CD14-positive monocyte (primary cell): ENCODE measurements at regions not wholly inside any gene's neighbourhood (a gene's known extent, or its start where the extent isn't known, plus 50 kb on each side); places are given as distances from the start of the nearest gene placed in this dataset.

ENCODE experiments used
- DNase-seq, 3 donors: peaks; one replicate each; pipeline ENCODE4 v3.0.0-alpha.2; 2011 to 2022
- H2AFZ ChIP-seq: 2 replicates; pipeline ENCODE4 v1.6.0; 2012; ENCODE audit warnings: mild to moderate bottlenecking, low read depth, low read length, inconsistent platforms; ENCODE audit not compliant: insufficient read depth, poor library complexity, severe bottlenecking
- H3K27ac ChIP-seq, 2 donors: 1 replicate in 1 of 2; 2 replicates in 1 of 2; pipeline ENCODE4 v1.5.1; 2012 to 2013; ENCODE audit warnings: low read length in 2 of 2, control low read depth in 1 of 2, inconsistent platforms in 1 of 2, low read depth in 1 of 2, mild to moderate bottlenecking in 1 of 2
- H3K27me3 ChIP-seq, 2 donors: one replicate each; pipeline versions ENCODE4 v1.6.0 to v1.6.1; 2011 to 2013; ENCODE audit warnings: low read length in 2 of 2; ENCODE audit not compliant: control insufficient read depth in 2 of 2, insufficient read depth in 2 of 2
- H3K36me3 ChIP-seq, 2 donors: replicated peaks in 1 of 2; 1 replicate in 1 of 2; 2 replicates in 1 of 2; pipeline versions ENCODE4 v1.5.1 to v1.6.1; 2012 to 2013; ENCODE audit warnings: low read length in 2 of 2, control low read depth in 1 of 2, inconsistent platforms in 1 of 2, mild to moderate bottlenecking in 1 of 2; ENCODE audit not compliant: insufficient read depth in 2 of 2, control insufficient read depth in 1 of 2
- H3K4me1 ChIP-seq, 2 donors: 1 replicate in 1 of 2; 2 replicates in 1 of 2; pipeline versions ENCODE4 v1.5.1 to v1.6.1; 2012 to 2013; ENCODE audit warnings: low read length in 2 of 2, control low read depth in 1 of 2, inconsistent platforms in 1 of 2, mild to moderate bottlenecking in 1 of 2, moderate library complexity in 1 of 2; ENCODE audit not compliant: insufficient read depth in 2 of 2, control insufficient read depth in 1 of 2
- H3K4me2 ChIP-seq: replicated peaks from 2 replicates; pipeline ENCODE3; 2012; ENCODE audit warnings: low read length, moderate library complexity, mild to moderate bottlenecking; ENCODE audit not compliant: poor library complexity, severe bottlenecking; ENCODE audit errors: extremely low read depth
- H3K4me3 ChIP-seq, 3 experiments: fragments of 200-600 bp in 1 of 3; sonication (generic) in 1 of 3; replicated peaks in 1 of 3; 1 replicate in 2 of 3; 2 replicates in 1 of 3; pipeline ENCODE4 v1.5.1; 2011 to 2013; ENCODE audit warnings: low read length in 3 of 3, mild to moderate bottlenecking in 3 of 3, control low read depth in 2 of 3, low read depth in 2 of 3, inconsistent platforms in 1 of 3, moderate library complexity in 1 of 3
- H3K79me2 ChIP-seq: 2 replicates; pipeline ENCODE4 v1.6.0; 2012; ENCODE audit warnings: mild to moderate bottlenecking, control low read depth, inconsistent platforms, low read length, moderate library complexity; ENCODE audit not compliant: insufficient read depth
- H3K9ac ChIP-seq: 2 replicates; pipeline ENCODE4 v1.6.0; 2017; ENCODE audit warnings: low read length, mild to moderate bottlenecking; ENCODE audit not compliant: insufficient read depth, poor library complexity, severe bottlenecking
- H3K9me3 ChIP-seq, 2 donors: replicated peaks in 1 of 2; 1 replicate in 1 of 2; 2 replicates in 1 of 2; pipeline versions ENCODE4 v1.5.1 to v1.6.1; 2012 to 2013; ENCODE audit warnings: low read length in 2 of 2, control low read depth in 1 of 2; ENCODE audit not compliant: control insufficient read depth in 1 of 2, insufficient read depth in 1 of 2
- H4K20me1 ChIP-seq: 2 replicates; pipeline ENCODE4 v1.6.0; 2012; ENCODE audit warnings: mild to moderate bottlenecking, low read length, control low read depth, moderate library complexity; ENCODE audit not compliant: insufficient read depth
- H3K27ac Mint-ChIP-seq, 7 donors: one replicate each; pipeline ENCODE4 v1.8.0; 2020; ENCODE audit warnings: mild to moderate bottlenecking in 7 of 7, mixed read lengths in 7 of 7, moderate library complexity in 6 of 7, inconsistent platforms in 2 of 7
- H3K27me3 Mint-ChIP-seq, 3 donors: one replicate each; pipeline ENCODE4 v1.8.0; 2021 to 2022; ENCODE audit warnings: low read depth in 3 of 3, mild to moderate bottlenecking in 3 of 3, mixed read lengths in 3 of 3, moderate library complexity in 3 of 3, inconsistent platforms in 1 of 3
- H3K36me3 Mint-ChIP-seq, 2 donors: one replicate each; pipeline ENCODE4 v1.8.0; 2020; ENCODE audit warnings: mixed read lengths in 2 of 2, inconsistent platforms in 1 of 2, mild to moderate bottlenecking in 1 of 2
- H3K4me1 Mint-ChIP-seq: one replicate; pipeline ENCODE4 v1.8.0; 2020; ENCODE audit warnings: mild to moderate bottlenecking, mixed read lengths
- H3K4me3 Mint-ChIP-seq, 2 donors: one replicate each; pipeline ENCODE4 v1.8.0; 2020; ENCODE audit warnings: mild to moderate bottlenecking in 2 of 2, mixed read lengths in 2 of 2, moderate library complexity in 1 of 2
- H3K9me3 Mint-ChIP-seq, 7 donors: one replicate each; pipeline ENCODE4 v1.8.0; 2020 to 2022; ENCODE audit warnings: mixed read lengths in 7 of 7, mild to moderate bottlenecking in 6 of 7, moderate library complexity in 6 of 7, inconsistent platforms in 2 of 7
- CTCF ChIP-seq: fragments of 200-600 bp; IDR thresholded peaks from one replicate; pipeline ENCODE4 v1.8.0; 2022; ENCODE audit warnings: antibody characterized with exemption, mild to moderate bottlenecking
- WGBS: methylation state at CpG from one replicate; pipeline ENCODE4 v1.1.5; 2013; ENCODE audit warnings: missing lambda C conversion rate; ENCODE audit not compliant: insufficient coverage; 5-methylcytosine and 5-hydroxymethylcytosine counted together
- intact Hi-C, 2 donors: fragments of 100-400 bp; cut with micrococcal nuclease; formaldehyde crosslinking; loops; one replicate each; pipeline versions ENCODE4 v1.15.0 to v1.15.1; 2023

- H3K27ac ChIP-seq: no peak overlapping the region
Measured at GRCh38 chr2:153145470-153145978, 333.0 kb downstream of the RPRM start.

GRCh38 chr2:153143540-153143939 lies 335.0 kb downstream of the RPRM start:
- H3K4me3 Mint-ChIP-seq: no peak overlapping the region
- no peaks in the 10 kb centered on the region for H3K4me1 ChIP-seq
- no peaks in the 10 kb centered on the region for H3K79me2 ChIP-seq
- no peak for TF ChIP-seq CTCF
- intact Hi-C loops: no loop called here
- no peak overlapping the region for H2AFZ ChIP-seq
- H3K27me3 Mint-ChIP-seq: peaks cover 0 to 2% (median 0%) of the 10 kb centered on the region in 3 donors
- no peak overlapping the region for H3K4me2 ChIP-seq
- no peak overlapping the region for H3K4me3 ChIP-seq
- no peak overlapping the region for H3K27ac ChIP-seq
- no peaks in the 10 kb centered on the region for H3K36me3 ChIP-seq
- no peaks in the 10 kb centered on the region for H3K36me3 Mint-ChIP-seq
- no peaks in the 10 kb centered on the region for H4K20me1 ChIP-seq
- no peak overlapping the region for H3K27ac Mint-ChIP-seq
- no peak overlapping the region for H3K9ac ChIP-seq
- H3K9me3 ChIP-seq: no peaks in the 10 kb centered on the region
- peaks cover 0 to 5% (median 0%) of the 10 kb centered on the region in 7 donors for H3K9me3 Mint-ChIP-seq
- H3K4me1 Mint-ChIP-seq: no peaks in the 10 kb centered on the region
- no peak for DNase-seq
- WGBS: 88% methylated on average over 2 of the region's 2 CpGs
- H3K27me3 ChIP-seq: no peaks in the 10 kb centered on the region

More at GRCh38 chr2:153145470-153145978, 333.0 kb downstream of the RPRM start:
- no peaks in the 10 kb centered on the region for H4K20me1 ChIP-seq
- H3K27me3 Mint-ChIP-seq: no peaks in the 10 kb centered on the region
- no CpG with 5 or more reads among the region's 1 CpG for WGBS
- H3K9ac ChIP-seq: no peak overlapping the region
- H2AFZ ChIP-seq: no peak overlapping the region
- no peaks in the 10 kb centered on the region for H3K27me3 ChIP-seq
- no peak overlapping the region for H3K4me2 ChIP-seq
- peaks cover 0 to 5% (median 0%) of the 10 kb centered on the region in 7 donors for H3K9me3 Mint-ChIP-seq
- no peaks in the 10 kb centered on the region for H3K4me1 ChIP-seq
- H3K36me3 ChIP-seq: no peaks in the 10 kb centered on the region
- DNase-seq: no peak
- no peak overlapping the region for H3K4me3 ChIP-seq
- no peak overlapping the region for H3K4me3 Mint-ChIP-seq
- no peak overlapping the region for H3K27ac Mint-ChIP-seq
- no peaks in the 10 kb centered on the region for H3K79me2 ChIP-seq
- no peaks in the 10 kb centered on the region for H3K9me3 ChIP-seq
- no peaks in the 10 kb centered on the region for H3K36me3 Mint-ChIP-seq
- H3K4me1 Mint-ChIP-seq: no peaks in the 10 kb centered on the region
- intact Hi-C loops: no loop called here
- TF ChIP-seq CTCF: no peak
